ENCODE measurements at regions not wholly inside any gene's neighbourhood (a gene's known extent, or its start where the extent isn't known, plus 50 kb on each side); places are given as distances from the start of the nearest gene placed in this dataset.

- TF ChIP-seq KDM1A (IDR thresholded peaks at IDR 0.05; ENCODE audit: borderline replicate concordance, low read length) = no peak
Measured at GRCh38 chr18:67896451-67896850, 379.9 kb upstream of the DSEL start (continued).

DNA sequence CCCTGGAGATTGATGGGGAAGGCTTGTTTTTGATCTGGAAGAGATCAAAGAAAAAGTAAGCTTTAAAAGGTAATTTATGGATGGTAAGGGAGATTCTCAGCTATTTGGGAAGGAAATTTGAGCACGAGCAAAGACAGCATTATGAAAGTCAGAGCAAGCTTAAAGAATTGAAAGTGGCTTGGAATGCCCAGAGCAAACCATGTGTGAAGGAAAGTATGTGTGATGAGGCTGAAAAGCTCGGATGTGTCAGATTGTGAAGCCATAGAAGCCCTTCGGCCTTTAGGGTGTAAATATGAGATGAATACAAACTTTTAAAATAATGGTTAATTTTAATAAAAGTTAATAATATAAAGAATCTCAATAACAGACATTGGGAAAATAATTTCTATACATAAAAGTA lies 377.4 kb upstream of the DSEL start:
- H3K4me3 ChIP-seq (ENCODE audit: extremely low read depth in 1 of 4, insufficient read depth in 2 of 4, low read depth in 3 of 4, low read length in 4 of 4) = no peak overlapping the region
- no peak overlapping the region for H2BK5ac ChIP-seq (ENCODE audit: low read depth, low read length)
- no peaks in the 10 kb centered on the region for H3K9me3 ChIP-seq (ENCODE audit: insufficient read depth in 2 of 2, low read depth in 1 of 2, low read length in 1 of 2)
- TF ChIP-seq MAX (IDR thresholded peaks at IDR 0.05) (no peak), SIX5 (IDR thresholded peaks at IDR 0.05; ENCODE audit: low read depth, low read length) (no peak), FOSL1 (IDR thresholded peaks at IDR 0.05; ENCODE audit: insufficient read depth, low read depth, low read length) (no peak), SIRT6 (IDR thresholded peaks at IDR 0.05; ENCODE audit: low read length) (no peak), RFX5 (IDR thresholded peaks at IDR 0.05; ENCODE audit: borderline replicate concordance, low read depth, low read length) (no peak), ATF3 (IDR thresholded peaks at IDR 0.05; ENCODE audit: insufficient read depth, low read depth, low read length) (no peak), NRF1 (IDR thresholded peaks at IDR 0.05; ENCODE audit: low read depth, low read length) (no peak), RBBP5 (IDR thresholded peaks at IDR 0.05; ENCODE audit: borderline replicate concordance, low read depth, low read length) (no peak), TCF12 (IDR thresholded peaks at IDR 0.05; ENCODE audit: low read depth, low read length) (no peak), MAFK (IDR thresholded peaks at IDR 0.05; ENCODE audit: low read depth, low read length) (no peak)
- TF ChIP-seq, protein P1, sequence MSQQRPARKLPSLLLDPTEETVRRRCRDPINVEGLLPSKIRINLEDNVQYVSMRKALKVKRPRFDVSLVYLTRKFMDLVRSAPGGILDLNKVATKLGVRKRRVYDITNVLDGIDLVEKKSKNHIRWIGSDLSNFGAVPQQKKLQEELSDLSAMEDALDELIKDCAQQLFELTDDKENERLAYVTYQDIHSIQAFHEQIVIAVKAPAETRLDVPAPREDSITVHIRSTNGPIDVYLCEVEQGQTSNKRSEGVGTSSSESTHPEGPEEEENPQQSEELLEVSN (IDR thresholded peaks at IDR 0.05) = no peak
- no peak overlapping the region for H2BK20ac ChIP-seq (ENCODE audit: low read length)
- H3K4ac ChIP-seq (replicated peaks; ENCODE audit: insufficient read length, low read depth, low read length) = no peak overlapping the region
- no peaks in the 10 kb centered on the region for H4K20me1 ChIP-seq (replicated peaks in 1 of 2; ENCODE audit: control insufficient read depth in 1 of 2, insufficient read depth in 2 of 2, low read length in 2 of 2)
- H4K5ac ChIP-seq (ENCODE audit: insufficient read length, low read depth, low read length) = no peak overlapping the region
- no peaks in the 10 kb centered on the region for H3K36me3 ChIP-seq (ENCODE audit: control insufficient read depth in 2 of 4, insufficient read depth in 4 of 4, low read length in 3 of 4)
- CTCF ChIA-PET (ENCODE audit: partially characterized antibody) = no interaction called here
- H4K8ac ChIP-seq (ENCODE audit: extremely low read depth, insufficient read depth, low read length) = no peak overlapping the region
- H2BK12ac ChIP-seq (ENCODE audit: low read depth, low read length) = no peak overlapping the region
- no peaks in the 10 kb centered on the region for H3K27me3 ChIP-seq (replicated peaks in 1 of 4; ENCODE audit: control insufficient read depth in 3 of 4, extremely low read depth in 1 of 4, insufficient read depth in 3 of 4, low read length in 3 of 4)
- H3K9ac ChIP-seq (replicated peaks in 1 of 4; ENCODE audit: extremely low read depth in 1 of 4, low read depth in 3 of 4, low read length in 3 of 4) = no peak overlapping the region
- H3K4me1 ChIP-seq (replicated peaks in 1 of 4; ENCODE audit: control insufficient read depth in 3 of 4, insufficient read depth in 4 of 4, low read length in 3 of 4) = no peaks in the 10 kb centered on the region
- no peak overlapping the region for H3K18ac ChIP-seq (ENCODE audit: extremely low read depth, low read length)
- no peak overlapping the region for H3K23ac ChIP-seq (ENCODE audit: insufficient read length)
- no peak overlapping the region for H4K91ac ChIP-seq (replicated peaks; ENCODE audit: insufficient read length, low read length)
- 91% methylated on average over 3 of the region's 3 CpGs; no CpG with 5 or more reads in 1 of the 2 experiments for WGBS, 2 experiments (ENCODE audit: extremely low coverage in 1 of 2, insufficient coverage in 1 of 2, insufficient read length in 1 of 2, insufficient replicate concordance in 2 of 2, low coverage in 1 of 2, low lambda C conversion rate in 2 of 2, missing lambda C conversion rate in 1 of 2)
- H2BK120ac ChIP-seq (replicated peaks; ENCODE audit: low read depth, low read length) = no peak overlapping the region
- H3K4me2 ChIP-seq (ENCODE audit: insufficient read depth in 1 of 2, low read depth in 2 of 2, low read length in 2 of 2) = no peak overlapping the region
- POLR2A ChIA-PET (ENCODE audit: partially characterized antibody) = no interaction called here
- no peak overlapping the region for H3K14ac ChIP-seq (ENCODE audit: insufficient read length)
- H3K56ac ChIP-seq (replicated peaks; ENCODE audit: insufficient read length, low read depth, low read length) = no peak overlapping the region
- H3K79me2 ChIP-seq (ENCODE audit: control insufficient read depth in 1 of 2, insufficient read depth in 2 of 2, low read length in 2 of 2) = no peaks in the 10 kb centered on the region
- FAIRE-seq = no peak
- no peaks in the 10 kb centered on the region for H3K79me1 ChIP-seq (ENCODE audit: low read depth, low read length)
- no peak overlapping the region for H2AFZ ChIP-seq (ENCODE audit: low read length)
- no peak overlapping the region for H3K27ac ChIP-seq (ENCODE audit: low read depth, low read length)
- DNase-seq (ENCODE audit: low read depth in 1 of 2, low spot score in 2 of 2) = no peak
- no peak overlapping the region for H2AK5ac ChIP-seq (ENCODE audit: low read depth, low read length)
- H2BK15ac ChIP-seq (ENCODE audit: low read length) = no peak overlapping the region
- no peaks in the 10 kb centered on the region for H3K23me2 ChIP-seq (ENCODE audit: low read depth, low read length)
